ENCODE measurements at regions not wholly inside any gene's neighbourhood (a gene's known extent, or its start where the extent isn't known, plus 50 kb on each side); places are given as distances from the start of the nearest gene placed in this dataset.

DNA sequence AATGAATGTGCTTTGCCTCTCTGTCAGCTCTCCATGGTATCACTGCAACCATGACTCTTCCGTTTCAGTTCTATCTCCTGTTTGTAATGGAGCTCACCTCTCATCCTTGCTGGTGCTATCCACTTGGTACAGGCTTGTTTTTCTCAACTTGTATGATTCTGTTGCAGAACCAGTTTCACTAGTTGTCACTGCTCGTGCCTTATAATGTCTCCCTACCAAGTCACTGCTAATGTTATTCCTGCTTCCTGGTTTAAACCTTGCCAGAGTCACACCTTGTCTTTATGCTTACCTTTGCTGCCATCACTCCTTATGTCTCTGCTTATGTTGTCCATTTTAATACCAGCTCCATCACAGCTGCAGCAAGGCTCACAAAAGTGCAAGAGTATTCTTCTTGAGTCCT, 1191.0 kb upstream of the LRRTM1 start:
- DNase-seq (ENCODE audit: low read depth) = no peak
- H3K4me3 ChIP-seq (ENCODE audit: low read length) = no peak overlapping the region
- TF ChIP-seq CTCF (conservative IDR thresholded peaks at IDR 0.05; ENCODE audit: low read depth, low read length) = no peak

- no peak for DNase-seq (ENCODE audit: low read depth)
- H3K4me3 ChIP-seq (ENCODE audit: low read length) = no peak overlapping the region
- TF ChIP-seq CTCF (conservative IDR thresholded peaks at IDR 0.05; ENCODE audit: low read depth, low read length) = no peak
These were observed 1178.7 kb upstream of the LRRTM1 start for GRCh38 chr2:81483254-81483653.

GRCh38 chr2:81481994-81482368, 1177.4 kb upstream of the LRRTM1 start:
- no peak for DNase-seq (ENCODE audit: low read depth)
- no peak overlapping the region for H3K4me3 ChIP-seq (ENCODE audit: low read length)
- TF ChIP-seq CTCF (conservative IDR thresholded peaks at IDR 0.05; ENCODE audit: low read depth, low read length) = no peak

GRCh38 chr2:81481242-81481993, 1176.9 kb upstream of the LRRTM1 start:
- TF ChIP-seq CTCF (conservative IDR thresholded peaks at IDR 0.05; ENCODE audit: low read depth, low read length) = no peak
- no peak overlapping the region for H3K4me3 ChIP-seq (ENCODE audit: low read length)
- DNase-seq (ENCODE audit: low read depth) = no peak

- DNase-seq (ENCODE audit: low read depth) = no peak
- no peak overlapping the region for H3K4me3 ChIP-seq (ENCODE audit: low read length)
- TF ChIP-seq CTCF (conservative IDR thresholded peaks at IDR 0.05; ENCODE audit: low read depth, low read length) = no peak
These were observed 1162.5 kb upstream of the LRRTM1 start for GRCh38 chr2:81467096-81467495.

- no peak for DNase-seq (ENCODE audit: low read depth)
- no peak overlapping the region for H3K4me3 ChIP-seq (ENCODE audit: low read length)
- no peak for TF ChIP-seq CTCF (conservative IDR thresholded peaks at IDR 0.05; ENCODE audit: low read depth, low read length)
These were observed 1157.9 kb upstream of the LRRTM1 start for GRCh38 chr2:81462420-81462819.

DNA sequence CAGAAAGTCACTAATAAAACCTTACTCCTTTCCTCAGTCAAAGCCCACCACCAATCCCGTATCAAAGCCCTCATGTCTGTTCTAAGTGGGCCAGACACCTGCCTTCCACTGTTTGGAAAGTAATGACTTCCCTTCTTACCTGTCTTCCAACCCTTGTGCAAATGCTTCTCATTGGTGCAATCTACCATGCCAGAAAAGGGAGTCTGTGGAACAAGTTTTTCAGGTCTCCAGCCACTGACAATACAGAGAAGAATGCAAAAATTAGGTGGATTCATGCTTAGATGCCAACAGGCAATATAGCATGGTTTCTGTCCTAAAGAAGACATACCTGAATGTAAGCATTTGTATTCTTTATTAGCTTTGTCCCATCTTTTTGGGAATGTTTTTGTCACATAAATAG, 1140.6 kb upstream of the LRRTM1 start:
- DNase-seq (ENCODE audit: low read depth) = no peak
- no peak for TF ChIP-seq CTCF (conservative IDR thresholded peaks at IDR 0.05; ENCODE audit: low read depth, low read length)
- no peak overlapping the region for H3K4me3 ChIP-seq (ENCODE audit: low read length)
